HG03196 (cell line): ENCODE measurements at regions not wholly inside any gene's neighbourhood (a gene's known extent, or its start where the extent isn't known, plus 50 kb on each side); places are given as distances from the start of the nearest gene placed in this dataset.

ENCODE experiments used
- ATAC-seq: cut with Tn5 transposase; IDR thresholded peaks from one replicate; pipeline ENCODE4 v1.9.1; 2021; ENCODE audit not compliant: unreplicated experiment

- no peak for ATAC-seq
Observed at GRCh38 chr1:87603626-87604025, 274.9 kb downstream of the LMO4 start.

DNA sequence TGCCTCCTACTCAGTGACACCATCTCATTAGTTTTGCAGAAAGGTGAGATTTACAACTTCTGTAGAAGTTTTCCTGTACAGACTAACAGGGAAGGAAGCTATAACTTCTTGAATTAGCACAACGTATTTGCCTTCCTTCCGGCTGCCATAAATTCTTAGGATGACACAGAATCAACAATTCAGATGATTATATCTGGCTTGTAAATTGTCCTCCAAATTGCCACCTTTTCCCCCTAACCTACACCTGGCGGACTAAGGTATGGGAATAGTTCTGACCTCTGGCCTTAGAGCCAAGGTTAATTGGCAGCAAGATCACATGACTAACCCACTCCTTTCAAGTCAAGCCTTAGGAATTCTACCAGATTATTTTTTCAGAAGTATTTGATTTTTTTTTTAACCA lies 284.3 kb downstream of the LMO4 start:
- no peak for ATAC-seq

- no peak for ATAC-seq
Observed at GRCh38 chr1:87615491-87615890, 286.8 kb downstream of the LMO4 start.

DNA sequence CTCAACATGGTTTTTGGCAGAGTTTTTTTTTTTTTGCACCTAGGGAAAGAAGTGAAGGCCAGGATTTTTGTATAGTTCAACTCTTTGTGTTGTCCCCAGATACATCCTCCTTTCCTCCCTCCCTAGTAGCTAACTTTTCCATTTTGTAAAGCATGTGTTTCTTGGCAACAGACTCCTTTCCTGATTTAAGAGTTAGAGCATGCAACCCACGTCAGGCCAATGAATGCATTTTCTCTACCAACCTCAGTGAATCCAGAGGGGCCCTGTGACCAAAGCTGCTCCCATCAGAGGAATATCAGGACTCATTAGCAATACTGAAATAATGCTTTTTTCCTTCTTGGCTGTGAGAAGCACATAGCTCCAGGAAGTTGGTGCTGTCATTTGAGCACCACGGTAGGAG lies 287.2 kb downstream of the LMO4 start:
- no peak for ATAC-seq

- no peak for ATAC-seq
Observed at GRCh38 chr1:87620807-87621206, 292.1 kb downstream of the LMO4 start.

GRCh38 chr1:87629673-87630072 lies 301.0 kb downstream of the LMO4 start:
- ATAC-seq = no peak

DNA sequence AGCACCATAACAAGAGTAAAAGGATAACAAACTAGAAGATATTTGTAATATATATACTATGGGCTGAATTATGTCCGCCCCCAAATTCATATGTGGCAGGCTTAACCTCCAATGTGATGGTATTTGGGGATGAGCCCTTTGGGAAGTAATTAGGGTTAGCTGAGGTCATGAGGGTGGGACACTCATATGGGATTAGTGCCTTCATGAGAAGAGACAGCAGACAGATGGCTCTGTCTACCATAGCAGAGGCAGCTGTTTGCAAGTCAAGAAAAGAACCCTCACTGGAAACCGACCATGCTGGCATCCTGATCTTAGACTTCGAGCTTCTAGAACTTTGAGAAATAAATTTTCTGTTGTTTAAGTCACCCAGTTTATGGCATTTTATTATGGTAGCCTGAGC lies 303.6 kb downstream of the LMO4 start:
- ATAC-seq = no peak

- no peak for ATAC-seq
Observed at GRCh38 chr1:87636198-87636892, 307.7 kb downstream of the LMO4 start.

DNA sequence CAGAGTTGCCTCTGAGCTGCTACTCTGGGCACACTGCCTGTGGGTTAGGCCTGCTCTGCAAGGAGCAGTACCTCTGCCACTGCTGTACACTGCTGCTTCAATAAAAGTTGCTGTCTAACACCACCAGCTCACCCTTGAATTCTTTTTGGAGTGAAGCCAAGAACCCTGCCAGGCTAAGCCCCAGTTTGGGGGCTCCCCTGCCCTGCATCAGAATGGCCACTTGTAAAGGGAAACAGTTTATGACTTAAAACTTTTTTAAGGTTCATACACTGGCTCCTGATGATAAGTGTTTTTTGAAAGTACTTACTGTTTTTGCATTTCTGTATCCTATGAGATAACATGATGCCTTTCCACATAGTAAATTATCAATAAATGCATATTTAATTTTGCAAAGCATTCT lies 310.0 kb downstream of the LMO4 start:
- ATAC-seq = no peak

DNA sequence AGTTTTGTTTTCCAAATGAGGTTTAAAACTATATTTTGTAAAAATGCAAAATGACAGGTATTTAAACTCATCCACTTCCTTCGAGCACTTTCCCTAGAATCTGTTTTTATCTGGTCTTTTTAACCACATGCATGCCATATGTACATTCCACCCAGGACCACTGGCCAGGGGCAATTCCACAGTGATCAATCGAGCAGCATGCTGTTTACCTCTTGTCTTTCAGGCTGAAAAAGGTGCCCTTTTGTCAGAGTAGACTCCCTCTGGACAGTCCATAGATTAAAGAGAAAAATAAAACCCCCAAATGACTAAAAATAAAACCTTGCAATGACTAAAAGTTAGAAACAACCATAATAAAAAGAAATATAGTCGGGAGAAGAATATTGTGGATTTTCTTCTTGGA lies 313.3 kb downstream of the LMO4 start:
- ATAC-seq = no peak

DNA sequence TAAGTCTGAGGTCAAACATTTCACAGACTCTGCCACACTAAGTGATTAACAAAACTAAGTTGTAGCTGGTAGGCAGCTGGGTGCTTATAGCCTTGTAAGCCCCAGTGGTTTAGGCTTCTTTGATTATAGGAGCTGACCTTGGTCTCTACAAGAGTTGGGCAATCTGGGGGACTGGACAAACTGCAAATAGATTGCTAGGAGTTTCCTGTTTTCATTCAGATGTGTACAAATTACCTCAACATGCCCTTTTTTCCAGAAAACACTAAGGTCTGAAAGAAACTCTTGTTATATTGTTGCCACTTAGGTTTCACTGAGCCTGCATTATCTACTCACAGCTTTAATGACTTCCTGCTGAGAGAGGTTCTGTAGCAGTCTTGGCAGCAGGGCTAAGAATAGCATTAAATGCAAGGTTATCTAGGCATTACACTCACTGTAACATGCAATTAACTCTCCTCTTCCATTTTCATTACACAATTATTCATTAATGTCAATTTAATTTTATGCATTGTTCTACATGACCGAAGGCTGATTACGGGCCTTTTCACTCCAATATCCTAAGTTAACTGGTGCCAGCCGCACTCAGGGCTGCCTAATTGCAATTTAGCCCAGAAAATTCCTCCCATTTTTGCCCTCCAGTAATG lies 314.0 kb downstream of the LMO4 start:
- ATAC-seq = no peak

DNA sequence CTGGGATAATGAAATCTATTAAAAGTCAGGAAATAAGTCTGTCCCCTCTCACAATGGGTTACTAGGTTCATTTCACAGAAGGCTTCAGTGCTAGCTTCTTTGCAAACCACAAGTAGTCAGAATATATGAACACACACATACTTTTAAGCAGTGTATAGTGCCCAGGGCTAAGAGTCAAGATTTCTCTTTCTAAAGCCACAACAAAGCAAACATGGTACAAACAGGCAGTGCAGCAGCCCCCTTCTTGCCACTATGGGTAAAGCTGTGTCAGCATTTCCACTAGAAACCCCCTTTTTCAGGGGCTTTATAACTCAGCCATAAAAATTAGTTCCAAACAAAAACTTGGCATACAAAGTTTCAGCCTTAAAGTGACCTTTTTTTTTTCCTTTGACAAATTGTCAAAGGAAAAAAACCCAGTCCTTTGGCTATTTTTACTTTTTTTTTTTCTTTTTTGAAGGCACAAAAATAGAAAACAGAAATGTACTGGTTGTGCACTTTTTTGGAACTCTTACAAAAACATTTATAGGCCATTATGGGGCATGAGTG lies 315.4 kb downstream of the LMO4 start:
- ATAC-seq = no peak

DNA sequence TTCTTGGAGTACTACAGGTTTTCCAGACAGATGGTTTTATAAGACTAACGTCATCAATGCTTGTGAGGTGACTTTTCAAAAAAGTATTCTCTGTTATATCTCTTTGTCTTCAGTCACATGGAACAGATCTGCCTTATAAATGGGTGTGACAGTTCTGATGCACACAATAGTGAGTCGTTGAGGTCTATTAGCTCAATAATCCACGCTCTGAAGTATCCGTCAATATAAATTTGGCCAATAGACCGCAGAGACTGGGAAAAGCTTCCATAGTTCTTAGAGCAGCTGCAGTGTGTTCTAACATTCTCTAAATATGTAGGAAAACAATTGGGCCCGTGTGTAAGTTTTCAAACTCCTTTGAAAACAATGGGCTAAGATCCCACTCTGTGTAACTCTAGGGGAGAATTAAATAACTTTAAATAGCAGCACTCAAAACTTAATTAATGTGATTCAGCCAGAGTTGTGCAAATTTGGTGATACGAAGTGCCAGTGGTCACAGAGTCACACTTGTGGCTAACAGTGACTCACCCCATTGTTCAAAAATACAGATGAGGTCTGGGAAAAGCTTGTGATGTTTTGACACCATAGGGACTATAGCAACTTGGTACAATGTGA lies 316.0 kb downstream of the LMO4 start:
- ATAC-seq = no peak

GRCh38 chr1:87647430-87648177 lies 318.9 kb downstream of the LMO4 start:
- ATAC-seq = no peak

DNA sequence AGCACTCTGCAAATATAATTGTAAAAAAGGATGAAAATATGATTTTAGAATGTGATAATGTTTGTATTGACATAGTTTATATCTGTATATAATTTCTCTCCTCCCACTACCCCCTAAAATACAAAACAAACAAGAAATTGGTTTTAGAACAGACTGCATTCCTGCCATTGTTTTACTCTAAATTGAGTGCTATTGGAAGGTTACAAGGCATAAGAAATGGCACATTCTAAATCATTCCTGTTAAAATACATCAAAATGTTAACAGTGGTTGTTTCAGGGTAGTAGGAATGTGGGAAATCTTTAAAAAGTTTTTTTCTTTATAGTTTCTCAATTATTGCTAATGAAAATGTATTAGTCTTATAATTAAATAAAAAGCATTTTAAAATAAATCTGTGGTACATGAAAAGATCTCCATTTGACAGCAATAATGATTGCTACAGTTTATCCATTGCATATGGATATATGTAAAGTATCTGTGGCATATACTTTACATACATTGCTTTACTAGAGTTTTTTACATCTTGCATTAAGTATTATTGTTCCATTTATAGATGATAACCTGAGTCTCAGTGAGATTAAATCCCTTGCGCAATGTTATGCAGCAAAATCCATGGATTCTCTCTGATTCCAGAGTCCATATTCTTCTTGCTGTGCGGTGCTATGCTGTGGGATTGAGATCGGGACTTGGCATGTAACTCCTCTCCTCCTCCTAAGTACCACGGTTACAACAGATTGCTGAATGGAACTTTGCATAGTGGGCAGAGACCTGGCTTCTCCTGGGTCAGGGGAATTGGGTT lies 319.8 kb downstream of the LMO4 start:
- no peak for ATAC-seq

DNA sequence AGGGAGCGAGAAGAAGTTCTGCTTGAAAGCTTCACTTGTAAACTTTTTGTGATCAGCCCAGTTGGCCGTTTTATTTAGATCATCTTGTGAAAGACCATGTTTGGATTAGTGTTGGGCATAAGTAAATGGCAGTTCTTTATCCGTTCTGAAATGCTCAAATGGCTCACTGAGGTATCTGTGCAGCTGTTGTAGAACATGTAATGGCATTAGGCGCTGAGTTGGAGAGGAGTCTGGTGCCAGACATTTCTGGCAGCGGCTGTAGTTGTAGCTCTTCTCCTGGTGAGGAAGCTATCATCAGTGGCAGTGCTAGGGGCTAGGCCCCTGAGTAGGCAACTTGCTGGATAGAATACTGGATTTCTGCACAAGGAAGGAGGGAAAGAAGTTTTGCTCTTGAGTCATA lies 321.6 kb downstream of the LMO4 start:
- ATAC-seq = no peak

DNA sequence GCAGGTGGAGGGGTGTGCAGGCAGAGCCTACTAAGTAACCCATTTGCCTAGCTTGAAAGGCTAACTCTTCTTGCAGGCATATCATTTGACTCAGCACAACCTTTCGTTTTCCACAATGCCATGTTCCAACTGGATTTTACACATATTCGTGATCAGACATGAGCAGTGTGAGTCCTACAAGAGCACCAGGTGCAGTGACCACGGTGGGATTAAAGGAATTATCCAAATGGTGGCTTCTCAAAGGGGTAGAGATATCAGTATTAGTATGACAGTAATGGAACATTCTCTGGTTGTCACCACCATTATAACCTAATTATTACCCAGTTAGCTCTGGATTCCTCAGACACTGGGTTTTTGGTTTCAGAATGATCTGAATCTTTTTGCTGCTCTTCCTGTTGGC lies 323.5 kb downstream of the LMO4 start:
- no peak for ATAC-seq

DNA sequence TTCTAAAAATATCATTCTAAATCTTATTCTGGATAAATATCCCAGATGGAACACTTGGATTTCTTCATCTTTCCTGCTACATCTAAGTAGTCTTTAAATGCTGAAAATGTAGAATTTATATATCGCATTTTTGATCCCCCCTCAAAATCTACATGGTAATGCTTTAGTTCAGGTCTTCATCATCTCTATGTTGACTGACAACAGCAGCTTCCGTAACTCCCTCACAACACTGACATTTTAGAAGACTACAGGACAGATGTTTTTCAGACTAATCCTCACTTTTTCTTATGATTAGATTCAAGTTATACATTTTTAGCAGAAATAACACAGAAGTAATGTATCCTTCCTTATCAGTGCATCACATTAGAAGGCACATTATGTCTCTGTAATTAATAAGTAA lies 336.5 kb downstream of the LMO4 start:
- ATAC-seq = no peak

- ATAC-seq = no peak
Observed at GRCh38 chr1:87666681-87667080, 338.0 kb downstream of the LMO4 start.

- no peak for ATAC-seq
Observed at GRCh38 chr1:87669674-87670073, 341.0 kb downstream of the LMO4 start.

DNA sequence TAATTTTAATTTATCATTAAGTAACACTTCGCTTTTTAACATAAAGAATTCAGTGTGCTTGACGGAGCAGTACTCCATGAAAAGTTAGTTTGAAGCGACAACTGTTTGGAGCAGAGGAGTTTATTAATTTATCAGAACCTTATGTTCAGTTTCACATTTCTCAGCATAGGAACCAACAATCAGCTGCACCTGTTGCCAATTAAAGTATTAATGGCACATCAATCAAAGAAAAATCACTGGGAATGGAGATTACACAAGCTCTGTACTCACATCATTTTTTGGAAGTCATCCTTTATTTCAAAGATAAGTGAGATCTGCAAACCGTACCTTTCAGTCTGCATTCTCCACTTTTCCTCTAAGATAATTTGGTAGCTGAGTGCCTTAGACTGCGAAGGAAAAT lies 344.6 kb downstream of the LMO4 start:
- ATAC-seq = no peak
